GM12875 (cell line): ENCODE measurements at regions not wholly inside any gene's neighbourhood (a gene's known extent, or its start where the extent isn't known, plus 50 kb on each side); places are given as distances from the start of the nearest gene placed in this dataset.

Source experiments
- H3K4me3 ChIP-seq: one replicate; pipeline ENCODE4 v1.5.1; 2011; ENCODE audit warnings: low read depth, low read length, control low read depth
- TF ChIP-seq, protein P1 (sequence below): IDR thresholded peaks from 2 replicates; pipeline ENCODE4 v1.5.1; 2011; ENCODE audit warnings: low read depth, mild to moderate bottlenecking, control low read depth, inconsistent platforms, low read length, moderate library complexity, borderline replicate concordance; ENCODE audit not compliant: insufficient read depth

DNA sequence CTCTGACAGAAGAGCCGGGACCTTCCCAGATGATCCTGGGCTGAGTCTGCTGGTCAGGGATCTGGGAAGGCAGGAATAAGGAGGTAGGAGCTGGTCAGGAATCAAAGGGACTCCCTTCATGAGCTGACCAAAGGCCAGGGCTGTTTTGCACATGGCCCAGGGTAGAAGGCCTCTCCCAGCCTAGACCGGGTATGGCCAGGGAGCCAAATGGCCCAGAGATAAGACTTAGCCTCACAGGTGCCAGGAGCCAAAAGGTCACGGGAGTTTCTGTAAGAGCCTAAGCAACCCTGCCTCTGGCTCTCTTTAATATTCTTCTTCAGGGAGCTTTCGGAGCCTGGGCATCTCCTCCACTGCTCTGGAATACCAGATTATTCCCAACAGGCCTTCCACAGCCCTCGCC lies 191.3 kb upstream of the PWP1 start:
- H3K4me3 ChIP-seq: no peak overlapping the region
- TF ChIP-seq, protein P1, sequence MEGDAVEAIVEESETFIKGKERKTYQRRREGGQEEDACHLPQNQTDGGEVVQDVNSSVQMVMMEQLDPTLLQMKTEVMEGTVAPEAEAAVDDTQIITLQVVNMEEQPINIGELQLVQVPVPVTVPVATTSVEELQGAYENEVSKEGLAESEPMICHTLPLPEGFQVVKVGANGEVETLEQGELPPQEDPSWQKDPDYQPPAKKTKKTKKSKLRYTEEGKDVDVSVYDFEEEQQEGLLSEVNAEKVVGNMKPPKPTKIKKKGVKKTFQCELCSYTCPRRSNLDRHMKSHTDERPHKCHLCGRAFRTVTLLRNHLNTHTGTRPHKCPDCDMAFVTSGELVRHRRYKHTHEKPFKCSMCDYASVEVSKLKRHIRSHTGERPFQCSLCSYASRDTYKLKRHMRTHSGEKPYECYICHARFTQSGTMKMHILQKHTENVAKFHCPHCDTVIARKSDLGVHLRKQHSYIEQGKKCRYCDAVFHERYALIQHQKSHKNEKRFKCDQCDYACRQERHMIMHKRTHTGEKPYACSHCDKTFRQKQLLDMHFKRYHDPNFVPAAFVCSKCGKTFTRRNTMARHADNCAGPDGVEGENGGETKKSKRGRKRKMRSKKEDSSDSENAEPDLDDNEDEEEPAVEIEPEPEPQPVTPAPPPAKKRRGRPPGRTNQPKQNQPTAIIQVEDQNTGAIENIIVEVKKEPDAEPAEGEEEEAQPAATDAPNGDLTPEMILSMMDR: no peak

DNA sequence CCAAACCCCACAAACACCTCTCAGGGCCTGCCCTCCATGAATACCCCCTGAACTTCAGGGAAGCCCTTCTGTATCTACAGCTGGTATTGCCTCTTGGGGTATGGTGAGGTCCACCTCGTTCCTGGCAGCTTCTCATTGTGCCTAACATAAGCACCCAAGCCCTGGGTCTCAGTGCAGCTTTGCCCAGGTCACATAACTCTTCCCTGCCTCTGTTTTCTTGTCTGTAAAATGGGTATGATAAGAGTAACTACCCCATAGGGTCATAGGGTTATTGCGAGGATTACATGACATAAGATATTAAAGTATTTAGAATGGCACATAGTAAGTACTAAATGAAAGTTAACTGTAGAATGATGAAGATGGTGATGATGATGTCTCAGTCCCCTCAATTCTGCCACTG lies 190.0 kb upstream of the PWP1 start:
- TF ChIP-seq, protein P1: no peak
- no peak overlapping the region for H3K4me3 ChIP-seq

DNA sequence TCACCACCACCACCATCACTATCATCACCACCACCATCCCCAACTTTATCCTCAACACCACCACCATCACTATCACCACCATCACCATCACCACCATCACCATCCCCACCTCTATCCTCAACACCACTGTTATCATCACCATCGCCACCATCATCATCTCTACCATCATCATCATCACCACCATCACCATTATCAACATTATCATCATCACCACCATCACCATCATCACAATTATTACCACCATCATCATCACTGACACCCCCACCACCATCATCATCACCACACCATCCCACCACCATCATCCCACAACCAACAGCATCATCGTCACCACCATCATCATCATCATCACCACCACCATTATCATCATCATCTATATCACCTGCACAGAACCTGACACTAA lies 188.4 kb upstream of the PWP1 start:
- H3K4me3 ChIP-seq: no peak overlapping the region
- TF ChIP-seq, protein P1: no peak

DNA sequence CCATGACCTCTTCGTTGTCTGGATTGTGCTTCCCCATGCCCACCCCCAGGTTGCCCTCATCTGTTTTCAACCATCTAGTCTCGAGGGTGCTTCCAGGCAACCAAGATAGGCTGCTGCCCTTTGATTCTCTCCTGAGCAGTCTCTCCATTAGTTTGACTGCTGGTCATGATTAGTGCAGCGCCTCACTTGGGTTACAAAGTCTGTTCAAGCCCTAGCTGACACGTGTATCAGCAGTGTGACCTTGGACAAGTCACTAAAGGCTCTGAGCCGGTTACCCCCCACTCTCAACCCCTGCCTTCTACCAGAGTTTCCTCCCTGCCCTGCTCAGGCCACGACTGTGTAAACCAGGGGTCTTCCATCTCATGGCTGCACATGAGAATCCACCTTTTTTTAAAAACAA lies 185.3 kb upstream of the PWP1 start:
- TF ChIP-seq, protein P1: no peak
- no peak overlapping the region for H3K4me3 ChIP-seq

DNA sequence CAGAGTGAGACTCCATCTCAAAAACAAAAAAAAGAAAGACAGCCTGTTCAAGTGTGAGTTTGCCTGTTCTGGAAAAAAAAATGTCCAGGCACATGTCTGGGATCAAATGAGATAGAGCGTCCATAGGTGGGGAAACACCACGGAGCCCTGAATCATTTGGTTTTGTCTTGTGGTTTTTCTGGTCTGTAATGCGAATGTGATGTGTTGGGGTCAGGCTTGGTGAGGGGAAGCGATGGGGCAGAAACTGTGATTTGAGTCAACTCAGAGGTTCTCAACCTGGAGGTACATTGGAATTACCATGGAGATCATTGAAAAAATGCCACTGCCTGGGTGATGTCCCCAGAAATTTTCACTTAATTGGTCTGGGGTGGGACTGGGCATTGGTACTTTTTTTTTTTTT lies 183.9 kb upstream of the PWP1 start:
- no peak overlapping the region for H3K4me3 ChIP-seq
- TF ChIP-seq, protein P1: no peak

DNA sequence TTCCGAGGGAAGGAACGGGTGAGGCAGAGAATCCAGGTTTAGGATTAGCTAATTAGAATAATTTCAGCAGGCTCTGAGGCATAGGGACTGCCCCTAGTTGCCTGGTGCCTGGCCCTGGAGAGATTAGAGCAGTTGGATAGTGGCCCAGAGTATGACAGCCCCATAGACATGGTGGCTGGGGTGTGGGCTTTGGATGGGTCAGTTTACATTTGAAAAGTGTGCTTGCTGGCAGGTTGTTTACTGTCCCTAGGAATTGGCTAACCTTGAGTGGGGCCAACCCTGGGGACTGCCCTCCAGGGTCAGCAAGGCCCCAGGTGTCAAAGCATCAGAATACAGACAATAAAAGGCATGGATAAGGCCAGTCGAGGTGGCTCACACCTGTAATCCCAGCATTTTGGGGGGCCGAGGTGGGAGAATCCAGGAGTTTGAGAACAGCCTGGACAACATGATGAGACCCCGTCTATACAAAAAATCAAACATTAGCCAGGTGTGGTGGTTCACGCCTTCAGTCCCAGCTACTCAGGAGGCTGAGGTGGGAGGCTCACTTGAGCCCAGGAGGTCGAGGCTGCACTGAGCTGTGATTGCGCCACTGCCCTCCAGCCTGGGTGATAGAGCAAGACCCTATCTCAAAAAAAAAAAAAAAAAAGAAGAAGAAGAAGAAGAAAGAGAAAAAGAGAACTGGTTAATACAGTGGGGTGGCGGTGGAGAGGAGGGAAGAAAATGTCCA lies 182.3 kb upstream of the PWP1 start:
- TF ChIP-seq, protein P1: no peak
- no peak overlapping the region for H3K4me3 ChIP-seq
